Karpas-422 (cell line): ENCODE measurements at regions not wholly inside any gene's neighbourhood (a gene's known extent, or its start where the extent isn't known, plus 50 kb on each side); places are given as distances from the start of the nearest gene placed in this dataset.

Experiments
- DNase-seq: peaks from one replicate; pipeline ENCODE4 v3.0.0-alpha.2; 2015
- H2AFZ ChIP-seq: fragments of 200-600 bp; sonication (generic); 2 replicates; pipeline ENCODE4 v1.6.1; 2014; ENCODE audit warnings: antibody characterized with exemption, low read length, mixed read lengths
- H3K27ac ChIP-seq: fragments of 200-600 bp; sonication (generic); 2 replicates; pipeline ENCODE4 v1.5.1; 2014; ENCODE audit warnings: mild to moderate bottlenecking, low read length, moderate library complexity
- H3K27me3 ChIP-seq: fragments of 200-600 bp; sonication (generic); 2 replicates; pipeline ENCODE4 v1.6.1; 2014; ENCODE audit warnings: low read length, mixed read lengths
- H3K36me3 ChIP-seq: fragments of 200-600 bp; sonication (generic); 2 replicates; pipeline ENCODE4 v1.6.1; 2014; ENCODE audit warnings: low read length, mixed read lengths; ENCODE audit not compliant: insufficient read depth
- H3K4me1 ChIP-seq: fragments of 200-600 bp; sonication (generic); 2 replicates; pipeline ENCODE4 v1.6.1; 2014; ENCODE audit warnings: mild to moderate bottlenecking, low read length, mixed read lengths
- H3K4me2 ChIP-seq: fragments of 200-600 bp; sonication (generic); 2 replicates; pipeline ENCODE4 v1.6.1; 2014; ENCODE audit warnings: low read length, low read depth, mild to moderate bottlenecking; ENCODE audit not compliant: poor library complexity, severe bottlenecking
- H3K4me3 ChIP-seq: fragments of 200-600 bp; sonication (generic); 2 replicates; pipeline ENCODE4 v1.5.1; 2014; ENCODE audit warnings: mild to moderate bottlenecking, antibody characterized with exemption, low read length, mixed read lengths
- H3K79me2 ChIP-seq: fragments of 200-600 bp; sonication (generic); 2 replicates; pipeline ENCODE4 v1.6.1; 2014; ENCODE audit warnings: mild to moderate bottlenecking, low read length, mixed read lengths
- H3K9ac ChIP-seq: fragments of 200-600 bp; sonication (generic); 2 replicates; pipeline ENCODE4 v1.6.0; 2014; ENCODE audit warnings: low read length
- H3K9me2 ChIP-seq: fragments of 200-600 bp; sonication (generic), shearing (Covaris generic); replicated peaks from 2 replicates; pipeline ENCODE4 v1.6.0; 2014; ENCODE audit warnings: mild to moderate bottlenecking, low read length, moderate library complexity; ENCODE audit not compliant: insufficient read depth
- H3K9me3 ChIP-seq: fragments of 300-700, 200-600 bp; sonication (generic); 2 replicates; pipeline ENCODE4 v1.6.1; 2014; ENCODE audit warnings: low read length, mixed read lengths
- H4K20me1 ChIP-seq: fragments of 200-600 bp; sonication (generic); 2 replicates; pipeline ENCODE4 v1.6.1; 2014; ENCODE audit warnings: mild to moderate bottlenecking, antibody characterized with exemption, low read length, low read depth; ENCODE audit not compliant: insufficient read depth

GRCh38 chrX:63993936-63994335 lies 208.9 kb upstream of the ARHGEF9 start:
- no peaks in the 10 kb centered on the region for H3K79me2 ChIP-seq
- H3K9me3 ChIP-seq: no peaks in the 10 kb centered on the region
- H2AFZ ChIP-seq: no peak overlapping the region
- H3K36me3 ChIP-seq: no peaks in the 10 kb centered on the region
- H3K27me3 ChIP-seq: no peaks in the 10 kb centered on the region
- H3K4me3 ChIP-seq: no peak overlapping the region
- H4K20me1 ChIP-seq: no peaks in the 10 kb centered on the region
- DNase-seq: no peak
- H3K4me2 ChIP-seq: no peak overlapping the region
- H3K9me2 ChIP-seq: no peaks in the 10 kb centered on the region
- H3K4me1 ChIP-seq: no peaks in the 10 kb centered on the region
- H3K27ac ChIP-seq: no peak overlapping the region
- H3K9ac ChIP-seq: no peak overlapping the region

- H4K20me1 ChIP-seq: no peaks in the 10 kb centered on the region
- no peak overlapping the region for H2AFZ ChIP-seq
- H3K4me2 ChIP-seq: no peak overlapping the region
- no peaks in the 10 kb centered on the region for H3K9me2 ChIP-seq
- no peak overlapping the region for H3K9ac ChIP-seq
- no peak overlapping the region for H3K4me3 ChIP-seq
- no peaks in the 10 kb centered on the region for H3K27me3 ChIP-seq
- no peak overlapping the region for H3K27ac ChIP-seq
- no peak for DNase-seq
- H3K9me3 ChIP-seq: no peaks in the 10 kb centered on the region
- no peaks in the 10 kb centered on the region for H3K36me3 ChIP-seq
- H3K79me2 ChIP-seq: no peaks in the 10 kb centered on the region
- no peaks in the 10 kb centered on the region for H3K4me1 ChIP-seq
These were observed 200.9 kb upstream of the ARHGEF9 start for GRCh38 chrX:63985906-63986305.

- Histone ChIP-seq H3K4me3 (no peak overlapping the region), H3K9me2 (no peaks in the 10 kb centered on the region), H4K20me1 (no peaks in the 10 kb centered on the region), H3K4me1 (no peaks in the 10 kb centered on the region), H3K9ac (no peak overlapping the region), H3K27me3 (no peaks in the 10 kb centered on the region), H3K4me2 (no peak overlapping the region), H3K36me3 (no peaks in the 10 kb centered on the region), H3K9me3 (peaks cover 5% of the 10 kb centered on the region; the same call in 1 of the 2 replicates), H3K27ac (no peak overlapping the region), H3K79me2 (no peaks in the 10 kb centered on the region), H2AFZ (no peak overlapping the region)
- DNase-seq: no peak
These were observed 194.5 kb upstream of the ARHGEF9 start for GRCh38 chrX:63979480-63979879.

- H2AFZ ChIP-seq: no peak overlapping the region
These were observed 182.5 kb upstream of the ARHGEF9 start for GRCh38 chrX:63967551-63967950.

GRCh38 chrX:63963095-63963784 lies 178.2 kb upstream of the ARHGEF9 start:
- Histone ChIP-seq H3K9me2 (no peaks in the 10 kb centered on the region), H3K9ac (no peak overlapping the region), H3K79me2 (no peaks in the 10 kb centered on the region), H3K4me3 (no peak overlapping the region), H3K36me3 (no peaks in the 10 kb centered on the region), H4K20me1 (no peaks in the 10 kb centered on the region), H3K27ac (no peak overlapping the region), H3K4me1 (no peaks in the 10 kb centered on the region), H3K9me3 (no peaks in the 10 kb centered on the region), H2AFZ (no peak overlapping the region), H3K27me3 (no peaks in the 10 kb centered on the region), H3K4me2 (no peak overlapping the region)
- no peak for DNase-seq

More at GRCh38 chrX:63967551-63967950, 182.5 kb upstream of the ARHGEF9 start:
- H3K9me2 ChIP-seq: no peaks in the 10 kb centered on the region
- no peak overlapping the region for H3K27ac ChIP-seq
- H3K27me3 ChIP-seq: no peaks in the 10 kb centered on the region
- DNase-seq: no peak
- H3K36me3 ChIP-seq: no peaks in the 10 kb centered on the region
- no peaks in the 10 kb centered on the region for H3K79me2 ChIP-seq
- no peaks in the 10 kb centered on the region for H3K4me1 ChIP-seq
- H3K9me3 ChIP-seq: no peaks in the 10 kb centered on the region
- H3K4me2 ChIP-seq: no peak overlapping the region
- no peaks in the 10 kb centered on the region for H4K20me1 ChIP-seq
- no peak overlapping the region for H3K9ac ChIP-seq
- H3K4me3 ChIP-seq: no peak overlapping the region

GRCh38 chrX:63961964-63962363 lies 176.9 kb upstream of the ARHGEF9 start:
- H3K79me2 ChIP-seq: no peaks in the 10 kb centered on the region
- no peak for DNase-seq
- no peaks in the 10 kb centered on the region for H3K4me1 ChIP-seq
- H3K27me3 ChIP-seq: no peaks in the 10 kb centered on the region
- no peak overlapping the region for H3K4me2 ChIP-seq
- H3K36me3 ChIP-seq: no peaks in the 10 kb centered on the region
- no peak overlapping the region for H3K4me3 ChIP-seq
- no peaks in the 10 kb centered on the region for H4K20me1 ChIP-seq
- no peak overlapping the region for H2AFZ ChIP-seq
- no peaks in the 10 kb centered on the region for H3K9me3 ChIP-seq
- no peak overlapping the region for H3K9ac ChIP-seq
- no peak overlapping the region for H3K27ac ChIP-seq
- H3K9me2 ChIP-seq: no peaks in the 10 kb centered on the region

- Histone ChIP-seq H3K27ac (no peak overlapping the region), H2AFZ (no peak overlapping the region), H3K9ac (no peak overlapping the region), H3K36me3 (no peaks in the 10 kb centered on the region), H3K4me1 (no peaks in the 10 kb centered on the region), H3K4me3 (no peak overlapping the region), H3K79me2 (no peaks in the 10 kb centered on the region), H4K20me1 (no peaks in the 10 kb centered on the region), H3K27me3 (no peaks in the 10 kb centered on the region), H3K4me2 (no peak overlapping the region), H3K9me3 (no peaks in the 10 kb centered on the region), H3K9me2 (no peaks in the 10 kb centered on the region)
- no peak for DNase-seq
These were observed 175.0 kb upstream of the ARHGEF9 start for GRCh38 chrX:63959975-63960374.

GRCh38 chrX:63958134-63958865 lies 173.3 kb upstream of the ARHGEF9 start:
- Histone ChIP-seq H3K9me3 (no peaks in the 10 kb centered on the region), H3K4me1 (no peaks in the 10 kb centered on the region), H3K9ac (no peak overlapping the region), H3K36me3 (no peaks in the 10 kb centered on the region), H3K4me3 (no peak overlapping the region), H3K27me3 (no peaks in the 10 kb centered on the region), H3K79me2 (no peaks in the 10 kb centered on the region), H3K9me2 (no peaks in the 10 kb centered on the region), H3K27ac (no peak overlapping the region), H3K4me2 (no peak overlapping the region), H4K20me1 (no peaks in the 10 kb centered on the region), H2AFZ (no peak overlapping the region)
- no peak for DNase-seq
